Left lung (tissue), 4 donors: ENCODE measurements at regions not wholly inside any gene's neighbourhood (a gene's known extent, or its start where the extent isn't known, plus 50 kb on each side); places are given as distances from the start of the nearest gene placed in this dataset.

Experiments used
- ATAC-seq: fragments of 200-7000 bp; cut with Tn5 transposase; one replicate; pipeline ENCODE4 v1.9.1; 2020; ENCODE audit warnings: moderate library complexity
- DNase-seq, 4 donors: peaks; one replicate each; pipeline ENCODE4 v3.0.0-alpha.2; 2013 to 2020
- H3K27ac ChIP-seq, 2 donors: fragments of 200-600 bp; sonication (generic) in 1 of 2; one replicate each; pipeline versions ENCODE4 v1.5.0 to v1.8.0; 2020 to 2021
- H3K27me3 ChIP-seq, 2 donors: fragments of 200-600 bp; sonication (generic) in 1 of 2; one replicate each; pipeline versions ENCODE4 v1.5.0 to v1.8.0; 2020 to 2021
- H3K36me3 ChIP-seq, 2 donors: fragments of 200-600 bp; sonication (generic) in 1 of 2; one replicate each; pipeline versions ENCODE4 v1.5.0 to v1.8.0; 2020 to 2021
- H3K4me1 ChIP-seq, 2 donors: fragments of 200-600 bp; one replicate each; pipeline ENCODE4 v1.8.0; 2021
- H3K4me3 ChIP-seq, 2 donors: fragments of 200-600 bp; sonication (generic) in 1 of 2; one replicate each; pipeline versions ENCODE4 v1.5.0 to v1.8.0; 2020 to 2021; ENCODE audit warnings: mild to moderate bottlenecking in 1 of 2
- H3K9me3 ChIP-seq, 2 donors: fragments of 200-600 bp; sonication (generic) in 1 of 2; one replicate each; pipeline versions ENCODE4 v1.5.0 to v1.8.0; 2020 to 2021
- CTCF ChIP-seq, 2 donors: fragments of 200-600 bp; sonication (generic) in 1 of 2; IDR thresholded peaks; one replicate each; pipeline versions ENCODE4 v1.5.0 to v1.8.0; 2021; ENCODE audit warnings: antibody characterized with exemption in 2 of 2
- intact Hi-C, 2 donors: fragments of 100-400 bp; cut with DNase I; formaldehyde crosslinking; loops; one replicate each; pipeline versions ENCODE4 v1.11.2 to v1.14.2; 2022
- donor health status: DM: no; HTN: yes; CAD: no.
- donor health status: DM: no; HTN: no; CAD: no.

GRCh38 chr4:27387711-27388110 is 527.1 kb downstream of the STIM2 start:
- H3K27ac ChIP-seq: no peak overlapping the region
- intact Hi-C loops: no loop called here
- H3K4me3 ChIP-seq: no peak overlapping the region
- H3K27me3 ChIP-seq: no peaks in the 10 kb centered on the region
- H3K9me3 ChIP-seq: no peaks in the 10 kb centered on the region
- no peaks in the 10 kb centered on the region for H3K36me3 ChIP-seq
- no peak for DNase-seq
- ATAC-seq: no peak
- H3K4me1 ChIP-seq: no peaks in the 10 kb centered on the region
- no peak for TF ChIP-seq CTCF (IDR thresholded peaks at IDR 0.05)

DNA sequence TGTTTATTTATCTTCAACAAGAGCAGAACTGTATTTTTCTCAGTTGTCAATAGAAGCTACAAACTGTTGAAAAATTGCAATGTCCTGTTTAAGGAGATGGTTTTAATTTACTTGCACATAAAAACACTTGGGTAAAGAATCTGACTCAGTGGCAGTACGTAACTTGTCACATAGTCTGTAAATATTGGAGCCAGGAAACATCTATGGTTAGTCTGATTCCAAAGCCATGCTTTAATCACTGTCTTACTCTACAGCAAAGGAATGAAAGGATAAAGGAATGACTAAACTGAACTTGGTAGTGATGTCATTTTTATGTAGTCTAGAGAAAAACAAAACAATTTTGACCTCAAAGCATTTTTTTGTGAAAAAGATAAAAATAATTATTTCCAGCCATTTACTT is 537.2 kb downstream of the STIM2 start:
- Histone ChIP-seq H3K36me3 (no peaks in the 10 kb centered on the region), H3K27ac (no peak overlapping the region), H3K4me1 (no peaks in the 10 kb centered on the region), H3K4me3 (no peak overlapping the region), H3K9me3 (peaks cover 0 to 20% of the 10 kb centered on the region in 2 donors), H3K27me3 (no peaks in the 10 kb centered on the region)
- TF ChIP-seq CTCF (IDR thresholded peaks at IDR 0.05): no peak
- no peak for ATAC-seq
- intact Hi-C loops: no loop called here
- no peak for DNase-seq

GRCh38 chr4:27398631-27399310 is 538.1 kb downstream of the STIM2 start:
- Histone ChIP-seq H3K27ac (no peak overlapping the region), H3K9me3 (peaks cover 0 to 20% of the 10 kb centered on the region in 2 donors), H3K4me1 (no peaks in the 10 kb centered on the region), H3K27me3 (no peaks in the 10 kb centered on the region), H3K4me3 (no peak overlapping the region), H3K36me3 (no peaks in the 10 kb centered on the region)
- no peak for TF ChIP-seq CTCF (IDR thresholded peaks at IDR 0.05)
- DNase-seq (no peak), ATAC-seq (no peak)
- intact Hi-C loops: no loop called here

DNA sequence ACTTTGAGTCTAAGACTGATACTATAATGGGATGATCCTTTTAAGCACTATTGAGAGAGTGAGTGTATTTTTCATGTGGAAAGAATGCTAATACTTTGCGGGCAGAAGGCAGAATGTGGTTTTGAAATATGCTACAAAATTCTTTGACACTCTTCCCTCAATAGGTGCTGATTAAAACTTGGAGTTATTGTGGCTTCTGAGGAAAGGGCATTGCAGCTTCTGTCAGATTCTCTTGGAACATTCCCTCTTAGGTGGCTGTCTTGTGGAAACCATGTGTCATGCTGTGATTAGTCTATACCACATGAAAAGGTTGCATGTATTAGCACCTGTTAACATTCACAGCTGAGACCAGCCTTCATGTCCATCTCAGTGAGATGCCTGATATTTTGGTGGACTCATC is 547.0 kb downstream of the STIM2 start:
- Histone ChIP-seq H3K4me1 (no peaks in the 10 kb centered on the region), H3K9me3 (peaks cover 0 to 24% of the 10 kb centered on the region in 2 donors), H3K4me3 (no peak overlapping the region), H3K36me3 (no peaks in the 10 kb centered on the region), H3K27ac (no peak overlapping the region), H3K27me3 (no peaks in the 10 kb centered on the region)
- no peak for DNase-seq
- ATAC-seq: no peak
- intact Hi-C loops: no loop called here
- no peak for TF ChIP-seq CTCF (IDR thresholded peaks at IDR 0.05)

DNA sequence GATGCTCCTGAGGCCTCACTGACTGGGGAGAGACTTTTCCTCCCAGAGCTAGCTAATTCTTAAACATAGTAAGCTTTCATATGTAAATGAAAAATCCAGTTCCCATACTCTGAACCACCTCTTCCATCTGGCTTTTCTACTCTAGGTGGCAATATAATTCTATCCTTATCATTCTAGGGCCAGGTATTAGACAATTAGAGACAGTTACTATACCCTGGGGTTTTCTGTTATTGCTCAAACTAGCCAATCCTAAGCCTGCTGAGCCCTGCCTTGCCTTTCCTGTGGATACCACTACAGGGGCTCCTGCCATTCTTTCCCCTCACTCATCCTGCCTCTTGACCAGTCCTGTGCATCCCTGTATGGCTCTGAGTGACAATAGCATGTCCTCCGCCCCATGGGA is 552.0 kb downstream of the STIM2 start:
- TF ChIP-seq CTCF (IDR thresholded peaks at IDR 0.05): no peak
- no peaks in the 10 kb centered on the region for H3K27me3 ChIP-seq
- ATAC-seq (peak; percentile 45), DNase-seq (no peak)
- H3K4me1 ChIP-seq: no peaks in the 10 kb centered on the region
- no peak overlapping the region for H3K4me3 ChIP-seq
- peaks cover 0 to 14% of the 10 kb centered on the region in 2 donors for H3K9me3 ChIP-seq
- no peak overlapping the region for H3K27ac ChIP-seq
- no peaks in the 10 kb centered on the region for H3K36me3 ChIP-seq
- intact Hi-C loops: no loop called here
